GM06990 (cell line): ENCODE measurements at regions not wholly inside any gene's neighbourhood (a gene's known extent, or its start where the extent isn't known, plus 50 kb on each side); places are given as distances from the start of the nearest gene placed in this dataset.

Experiments
- DNase-seq: peaks from one replicate; pipeline ENCODE4 v3.0.0-alpha.2; 2011; ENCODE audit not compliant: insufficient read length; ENCODE audit errors: extremely low read depth
- H3K27me3 ChIP-seq: replicated peaks from 2 replicates; pipeline ENCODE4 v1.6.0; 2011; ENCODE audit warnings: low read length; ENCODE audit not compliant: control insufficient read depth, insufficient read depth
- H3K36me3 ChIP-seq: 2 replicates; pipeline ENCODE4 v1.5.1; 2011; ENCODE audit warnings: low read length; ENCODE audit not compliant: control insufficient read depth, insufficient read depth
- H3K4me3 ChIP-seq: replicated peaks from 2 replicates; pipeline ENCODE4 v1.5.1; 2011; ENCODE audit warnings: low read depth, mild to moderate bottlenecking, control low read depth, low read length
- TF ChIP-seq, protein P1 (sequence below): IDR thresholded peaks from 2 replicates; pipeline ENCODE4 v1.5.1; 2011; ENCODE audit warnings: low read length, control low read depth, mild to moderate bottlenecking, inconsistent platforms; ENCODE audit not compliant: insufficient read depth, poor library complexity, severe bottlenecking

DNA sequence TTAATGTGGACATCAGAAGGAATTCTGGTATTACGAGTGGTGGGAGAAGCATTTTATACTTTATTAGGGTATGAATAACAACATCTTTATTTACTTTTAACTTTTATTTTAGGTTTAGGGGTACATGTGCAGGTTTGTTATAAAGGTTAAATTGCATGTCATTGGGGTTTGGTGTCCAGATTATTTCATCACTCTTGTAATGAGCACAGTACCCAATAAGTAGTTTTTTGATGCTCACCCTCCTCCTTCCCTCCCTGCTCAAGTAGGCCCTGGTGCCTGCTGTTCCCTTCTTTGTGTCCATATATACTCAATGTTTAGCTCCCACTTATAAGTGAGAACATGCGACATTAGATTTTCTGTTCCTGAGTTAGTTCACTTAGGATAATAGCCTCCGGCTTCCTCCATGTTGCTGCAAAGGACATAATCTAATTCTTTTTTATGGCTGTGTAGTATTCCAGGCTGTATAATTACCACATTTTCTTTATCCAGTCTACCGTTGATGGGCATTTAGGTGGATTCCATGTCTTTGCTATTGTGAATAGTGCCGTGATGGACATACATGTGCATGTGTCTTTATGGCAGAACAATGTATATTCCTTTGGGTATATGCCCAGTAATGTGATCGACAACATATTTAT, 456.2 kb downstream of the XYLT1 start:
- H3K4me3 ChIP-seq: peak overlapping the region; percentile 35
- TF ChIP-seq, protein P1, sequence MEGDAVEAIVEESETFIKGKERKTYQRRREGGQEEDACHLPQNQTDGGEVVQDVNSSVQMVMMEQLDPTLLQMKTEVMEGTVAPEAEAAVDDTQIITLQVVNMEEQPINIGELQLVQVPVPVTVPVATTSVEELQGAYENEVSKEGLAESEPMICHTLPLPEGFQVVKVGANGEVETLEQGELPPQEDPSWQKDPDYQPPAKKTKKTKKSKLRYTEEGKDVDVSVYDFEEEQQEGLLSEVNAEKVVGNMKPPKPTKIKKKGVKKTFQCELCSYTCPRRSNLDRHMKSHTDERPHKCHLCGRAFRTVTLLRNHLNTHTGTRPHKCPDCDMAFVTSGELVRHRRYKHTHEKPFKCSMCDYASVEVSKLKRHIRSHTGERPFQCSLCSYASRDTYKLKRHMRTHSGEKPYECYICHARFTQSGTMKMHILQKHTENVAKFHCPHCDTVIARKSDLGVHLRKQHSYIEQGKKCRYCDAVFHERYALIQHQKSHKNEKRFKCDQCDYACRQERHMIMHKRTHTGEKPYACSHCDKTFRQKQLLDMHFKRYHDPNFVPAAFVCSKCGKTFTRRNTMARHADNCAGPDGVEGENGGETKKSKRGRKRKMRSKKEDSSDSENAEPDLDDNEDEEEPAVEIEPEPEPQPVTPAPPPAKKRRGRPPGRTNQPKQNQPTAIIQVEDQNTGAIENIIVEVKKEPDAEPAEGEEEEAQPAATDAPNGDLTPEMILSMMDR: no peak
- no peaks in the 10 kb centered on the region for H3K36me3 ChIP-seq
- no peak for DNase-seq
- no peaks in the 10 kb centered on the region for H3K27me3 ChIP-seq

- TF ChIP-seq, protein P1: no peak
- Histone ChIP-seq H3K4me3 (no peak overlapping the region), H3K27me3 (no peaks in the 10 kb centered on the region), H3K36me3 (no peaks in the 10 kb centered on the region)
- no peak for DNase-seq
These were observed 455.1 kb downstream of the XYLT1 start for GRCh38 chr16:17015702-17016101.

DNA sequence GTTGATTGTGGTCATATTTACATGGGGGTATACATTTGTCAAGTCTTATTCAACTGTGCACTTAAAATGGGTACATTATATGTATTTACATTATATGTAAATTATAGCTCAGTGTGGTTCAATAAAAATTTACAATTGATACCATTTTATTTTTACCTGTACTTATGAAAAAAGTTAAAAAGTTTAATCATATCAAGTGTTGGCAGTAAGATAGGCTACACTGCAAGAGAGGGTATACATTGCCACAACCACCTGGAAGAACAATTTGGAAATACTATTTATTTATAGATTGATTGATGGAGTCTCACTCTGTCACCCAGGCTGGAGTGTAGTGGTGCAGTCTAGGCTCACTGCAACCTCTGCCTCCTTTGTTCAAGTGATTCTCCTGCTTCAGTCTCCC, 453.3 kb downstream of the XYLT1 start:
- Histone ChIP-seq H3K36me3 (no peaks in the 10 kb centered on the region), H3K27me3 (no peaks in the 10 kb centered on the region), H3K4me3 (no peak overlapping the region)
- DNase-seq: no peak
- TF ChIP-seq, protein P1: no peak

- TF ChIP-seq, protein P1: no peak
- Histone ChIP-seq H3K27me3 (no peaks in the 10 kb centered on the region), H3K4me3 (no peak overlapping the region), H3K36me3 (no peaks in the 10 kb centered on the region)
- no peak for DNase-seq
These were observed 452.2 kb downstream of the XYLT1 start for GRCh38 chr16:17018585-17018939.

GRCh38 chr16:17019366-17019765, 451.4 kb downstream of the XYLT1 start:
- no peaks in the 10 kb centered on the region for H3K27me3 ChIP-seq
- no peak for DNase-seq
- no peak overlapping the region for H3K4me3 ChIP-seq
- TF ChIP-seq, protein P1: no peak
- no peaks in the 10 kb centered on the region for H3K36me3 ChIP-seq

DNA sequence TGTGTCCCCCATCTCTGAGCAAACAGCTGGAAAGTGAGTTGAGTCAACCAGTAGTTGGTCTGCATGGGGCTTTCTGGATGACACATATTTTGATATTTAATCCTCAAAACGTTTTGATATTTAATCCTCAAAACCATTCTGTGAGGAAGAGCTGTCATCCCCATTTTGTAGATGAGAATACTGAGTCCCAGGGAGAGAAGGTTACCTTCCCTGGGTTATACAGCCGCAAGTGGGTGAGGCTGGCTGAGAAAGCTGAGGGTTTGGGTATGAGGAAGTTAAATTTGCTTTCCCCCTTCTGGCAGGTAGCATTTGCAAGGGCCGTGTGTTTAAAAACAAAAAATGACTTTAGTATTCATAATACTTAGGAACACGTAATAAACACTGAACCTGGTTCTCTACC, 447.2 kb downstream of the XYLT1 start:
- TF ChIP-seq, protein P1: no peak
- DNase-seq: peak; percentile 16
- H3K4me3 ChIP-seq: no peak overlapping the region
- H3K36me3 ChIP-seq: no peaks in the 10 kb centered on the region
- no peaks in the 10 kb centered on the region for H3K27me3 ChIP-seq
